Lung microvascular endothelial cell (primary cell): ENCODE measurements at regions not wholly inside any gene's neighbourhood (a gene's known extent, or its start where the extent isn't known, plus 50 kb on each side); places are given as distances from the start of the nearest gene placed in this dataset.
"Not testable (repeated sequence)": the region's sequence is repeated elsewhere in the genome, so short reads cannot be mapped to it uniquely, and the experiment has no call there.

Experiments
- DNase-seq, 2 donors: peaks; one replicate each; pipeline versions ENCODE4 v3.0.0 to v3.0.0-alpha.2; 2010; ENCODE audit warnings: low read depth in 2 of 2

- no peak for DNase-seq
These were observed 1132.8 kb downstream of the OTOL1 start for GRCh38 chr3:162629372-162629771.

- no peak for DNase-seq
These were observed 1136.1 kb downstream of the OTOL1 start for GRCh38 chr3:162632672-162633071.

- not testable (repeated sequence) for DNase-seq
These were observed 1143.6 kb downstream of the OTOL1 start for GRCh38 chr3:162640208-162640607.

GRCh38 chr3:162641317-162641716 lies 1144.7 kb downstream of the OTOL1 start:
- no peak for DNase-seq

GRCh38 chr3:162641907-162642306 lies 1145.3 kb downstream of the OTOL1 start:
- DNase-seq: no peak

- no peak for DNase-seq
These were observed 1146.6 kb downstream of the OTOL1 start for GRCh38 chr3:162643245-162643644.

GRCh38 chr3:162647321-162647720 lies 1150.7 kb downstream of the OTOL1 start:
- no peak for DNase-seq

GRCh38 chr3:162658003-162658402 lies 1161.4 kb downstream of the OTOL1 start:
- no peak for DNase-seq

GRCh38 chr3:162665684-162666391 lies 1169.2 kb downstream of the OTOL1 start:
- no peak for DNase-seq

- DNase-seq: no peak
These were observed 1170.2 kb downstream of the OTOL1 start for GRCh38 chr3:162666835-162667234.

GRCh38 chr3:162670181-162670580 lies 1173.6 kb downstream of the OTOL1 start:
- DNase-seq: no peak

GRCh38 chr3:162677475-162677874 lies 1180.9 kb downstream of the OTOL1 start:
- no peak for DNase-seq

GRCh38 chr3:162678941-162679340 lies 1182.3 kb downstream of the OTOL1 start:
- DNase-seq: no peak

GRCh38 chr3:162684260-162684659 lies 1187.7 kb downstream of the OTOL1 start:
- DNase-seq: no peak

- no peak for DNase-seq
These were observed 1202.7 kb downstream of the OTOL1 start for GRCh38 chr3:162699291-162699690.

GRCh38 chr3:162701211-162701610 lies 1204.6 kb downstream of the OTOL1 start:
- DNase-seq: no peak

- no peak for DNase-seq
These were observed 1206.3 kb downstream of the OTOL1 start for GRCh38 chr3:162702768-162703385.

GRCh38 chr3:162704238-162704637 lies 1207.6 kb downstream of the OTOL1 start:
- DNase-seq: no peak

GRCh38 chr3:162704799-162705385 lies 1208.3 kb downstream of the OTOL1 start:
- no peak for DNase-seq

GRCh38 chr3:162708394-162708793 lies 1211.8 kb downstream of the OTOL1 start:
- not testable (repeated sequence) for DNase-seq

- DNase-seq: not testable (repeated sequence)
These were observed 1212.5 kb downstream of the OTOL1 start for GRCh38 chr3:162708942-162709706.
